PFSK-1 (cell line): ENCODE measurements at regions not wholly inside any gene's neighbourhood (a gene's known extent, or its start where the extent isn't known, plus 50 kb on each side); places are given as distances from the start of the nearest gene placed in this dataset.
A peak's percentile ranks its signal among the peaks of the same experiment; 100 is the strongest.

Experiments used
- FOXP2 ChIP-seq: optimal IDR thresholded peaks from 2 replicates; pipeline ENCODE3; 2011; ENCODE audit warnings: borderline replicate concordance, control low read depth, inconsistent platforms; ENCODE audit not compliant: insufficient read depth; ENCODE audit errors: extremely low read length, extremely low read depth
- POLR2AphosphoS5 ChIP-seq: IDR thresholded peaks from 2 replicates; pipeline ENCODE4 v1.6.1; 2012; ENCODE audit warnings: low read depth, mild to moderate bottlenecking, control low read depth, low read length, moderate library complexity
- REST ChIP-seq, 2 experiments: IDR thresholded peaks; 2 replicates each; pipeline versions ENCODE4 v1.6.1 to v1.8.0; 2011 to 2012; ENCODE audit warnings: low read depth in 2 of 2, low read length in 2 of 2, control low read depth in 1 of 2, inconsistent platforms in 1 of 2, mild to moderate bottlenecking in 1 of 2, moderate library complexity in 1 of 2; ENCODE audit not compliant: insufficient read depth in 1 of 2
- SIN3A ChIP-seq: IDR thresholded peaks from 2 replicates; pipeline ENCODE4 v1.6.1; 2012; ENCODE audit warnings: mild to moderate bottlenecking, low read length, moderate library complexity, borderline replicate concordance; ENCODE audit not compliant: insufficient read depth
- TAF1 ChIP-seq: IDR thresholded peaks from 2 replicates; pipeline ENCODE4 v1.6.1; 2012; ENCODE audit warnings: low read length, control low read depth, borderline replicate concordance; ENCODE audit not compliant: insufficient read depth

- TF ChIP-seq SIN3A (no peak), TAF1 (no peak), REST (IDR thresholded peaks at IDR 0.05; ENCODE audit: insufficient read depth in 1 of 2, low read depth in 2 of 2, low read length in 2 of 2) (peak in 1 of 2 experiments; percentile 82; a peak in 2 of 4 replicates)
Measured at GRCh38 chr13:78830508-78830907, 171.6 kb upstream of the OBI1 start.

- TF ChIP-seq SIN3A (no peak), FOXP2 (no peak)
Measured at GRCh38 chr13:78829821-78830220, 170.9 kb upstream of the OBI1 start.

GRCh38 chr13:78827471-78827870, 168.5 kb upstream of the OBI1 start:
- no peak for TF ChIP-seq REST (IDR thresholded peaks at IDR 0.05; ENCODE audit: insufficient read depth in 1 of 2, low read depth in 2 of 2, low read length in 2 of 2)
- TF ChIP-seq POLR2AphosphoS5, result no peak
- no peak for TF ChIP-seq FOXP2

DNA sequence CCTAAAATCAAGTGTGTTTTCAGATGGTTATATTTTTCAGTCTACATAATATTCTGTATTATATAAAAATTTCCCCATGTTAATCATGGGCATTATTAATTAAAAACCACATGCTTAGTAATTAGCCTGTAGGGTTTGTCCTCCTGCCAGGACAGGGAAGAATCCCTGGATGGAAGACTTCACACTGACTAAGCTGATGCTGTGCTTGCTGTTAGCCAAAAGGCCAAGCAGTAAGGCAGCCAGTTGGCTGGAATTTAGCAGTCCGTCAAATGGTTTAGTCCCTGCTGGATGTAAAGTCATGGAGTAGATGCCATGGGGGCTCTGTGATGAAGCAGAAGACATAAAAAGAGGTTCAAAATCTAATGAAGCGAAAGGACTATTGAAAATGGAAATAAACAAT, 168.0 kb upstream of the OBI1 start:
- TF ChIP-seq FOXP2 (no peak), REST (IDR thresholded peaks at IDR 0.05; ENCODE audit: insufficient read depth in 1 of 2, low read depth in 2 of 2, low read length in 2 of 2) (no peak), TAF1 (no peak), SIN3A (no peak), POLR2AphosphoS5 (no peak)

DNA sequence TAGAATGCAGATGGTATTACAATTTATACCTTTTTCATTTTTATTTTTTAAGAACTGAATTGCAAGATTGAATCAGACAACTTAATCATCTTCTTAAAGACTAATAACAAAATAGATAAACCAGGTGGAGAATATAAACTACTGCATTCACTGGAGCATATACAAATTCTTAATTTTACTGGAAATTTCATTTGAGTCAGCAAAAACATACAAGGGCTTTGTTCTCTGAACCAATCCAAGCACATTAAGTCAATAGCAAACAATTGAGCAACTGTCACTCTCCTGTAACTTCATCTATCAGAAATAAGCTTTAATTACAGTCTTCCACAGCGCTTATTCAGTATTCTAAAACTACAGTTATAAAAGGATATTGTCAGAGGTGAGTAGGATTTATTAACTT, 167.4 kb upstream of the OBI1 start:
- TF ChIP-seq REST (IDR thresholded peaks at IDR 0.05; ENCODE audit: insufficient read depth in 1 of 2, low read depth in 2 of 2, low read length in 2 of 2) (no peak), TAF1 (no peak), POLR2AphosphoS5 (no peak), SIN3A (no peak), FOXP2 (no peak)

- TF ChIP-seq REST (IDR thresholded peaks at IDR 0.05; ENCODE audit: insufficient read depth in 1 of 2, low read depth in 2 of 2, low read length in 2 of 2) (no peak), TAF1 (no peak), FOXP2 (no peak), POLR2AphosphoS5 (no peak), SIN3A (no peak)
Measured at GRCh38 chr13:78820541-78820940, 161.6 kb upstream of the OBI1 start.
